Calu3 (cell line): ENCODE measurements at regions not wholly inside any gene's neighbourhood (a gene's known extent, or its start where the extent isn't known, plus 50 kb on each side); places are given as distances from the start of the nearest gene placed in this dataset.

ENCODE experiments used
- BruUV-seq: library from RNA; stranded (reverse); fragments of 400-500 nt; replicated peaks from 2 replicates; lab custom pipeline; 2021; lab: Mats Ljungman, UMichigan
- CTCF ChIA-PET: fragments of 300-600 bp; sonication (Branson Sonifier 250); formaldehyde crosslinking; loops from one replicate; lab custom pipeline; 2022; ENCODE audit warnings: antibody characterized with exemption; lab: Charles Lee
- DNase-seq: peaks from one replicate; pipeline ENCODE4 v3.0.0; 2022
- H3K27ac Mint-ChIP-seq: one replicate; pipeline ENCODE4 v1.8.0; 2022; ENCODE audit warnings: mixed read lengths; ENCODE audit not compliant: unreplicated experiment
- H3K27me3 Mint-ChIP-seq: one replicate; pipeline ENCODE4 v1.8.0; 2022; ENCODE audit warnings: mixed read lengths; ENCODE audit not compliant: unreplicated experiment
- H3K36me3 Mint-ChIP-seq: one replicate; pipeline ENCODE4 v1.8.0; 2022; ENCODE audit warnings: mild to moderate bottlenecking, moderate library complexity, mixed read lengths; ENCODE audit not compliant: insufficient read depth, unreplicated experiment
- H3K4me1 Mint-ChIP-seq: one replicate; pipeline ENCODE4 v1.8.0; 2022; ENCODE audit warnings: mild to moderate bottlenecking, low read depth, mixed read lengths; ENCODE audit not compliant: unreplicated experiment
- H3K4me3 Mint-ChIP-seq: one replicate; pipeline ENCODE4 v1.8.0; 2022; ENCODE audit warnings: mild to moderate bottlenecking, low read depth, moderate library complexity, mixed read lengths; ENCODE audit not compliant: unreplicated experiment
- H3K9me3 Mint-ChIP-seq: one replicate; pipeline ENCODE4 v1.8.0; 2022; ENCODE audit warnings: low read depth, mixed read lengths; ENCODE audit not compliant: unreplicated experiment
- CTCF ChIP-seq: fragments of 200-600 bp; IDR thresholded peaks from one replicate; pipeline ENCODE4 v1.8.0; 2022; ENCODE audit warnings: antibody characterized with exemption; ENCODE audit not compliant: unreplicated experiment
- intact Hi-C: fragments of 100-400 bp; cut with micrococcal nuclease; formaldehyde crosslinking; loops from one replicate; pipeline ENCODE4 v1.10.0; 2022; ENCODE audit not compliant: unreplicated experiment

DNA sequence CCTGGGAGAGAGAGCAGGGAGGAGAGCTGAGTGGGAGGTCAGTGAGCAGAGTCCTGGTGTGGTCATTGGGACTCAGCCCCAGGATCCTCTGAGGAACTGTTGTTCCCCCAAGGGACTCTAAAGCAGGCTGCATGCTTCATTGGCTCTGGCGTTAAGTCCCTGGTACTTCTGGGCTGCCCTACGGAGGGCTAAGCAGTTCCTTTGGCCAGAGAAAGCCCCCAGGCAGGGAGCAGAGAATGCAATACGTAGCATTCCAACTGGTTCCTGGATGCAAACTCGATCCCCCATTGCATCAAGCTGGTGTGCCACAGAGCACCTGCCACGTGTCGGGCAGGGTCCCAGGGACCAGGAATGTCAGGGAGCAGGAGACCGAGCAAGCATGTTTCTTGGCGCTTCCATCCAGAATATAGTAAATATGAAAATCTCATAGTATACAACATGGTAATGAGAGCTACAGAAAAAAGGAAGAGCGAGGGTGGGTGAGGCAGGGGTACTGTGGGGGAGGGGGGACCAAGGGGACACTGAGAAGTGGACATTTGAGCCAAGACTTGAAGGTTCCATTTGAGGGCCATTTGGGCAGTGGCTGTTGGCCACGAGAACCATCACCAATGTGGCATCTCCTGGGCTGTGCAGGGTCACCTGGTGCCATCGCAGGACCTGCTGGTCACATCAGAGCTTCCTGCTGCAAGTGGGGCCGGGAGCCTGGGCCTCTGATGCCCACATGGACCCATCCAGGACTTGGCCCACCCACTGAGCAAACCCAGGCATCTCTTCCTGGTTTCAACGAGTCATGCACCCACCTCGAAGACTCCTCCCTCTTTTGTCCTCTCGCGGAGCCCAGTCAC lies 160.4 kb downstream of the ASB1 start:
- Mint-ChIP-seq H3K4me3 (no peak overlapping the region), H3K36me3 (no peaks in the 10 kb centered on the region), H3K27ac (no peak overlapping the region), H3K27me3 (peaks cover 7% of the 10 kb centered on the region), H3K9me3 (no peaks in the 10 kb centered on the region), H3K4me1 (no peaks in the 10 kb centered on the region)
- intact Hi-C loops, result no loop called here
- TF ChIP-seq CTCF, result no peak
- DNase-seq, result no peak
- CTCF ChIA-PET, result no interaction called here
- no TSS peak for BruUV-seq

DNA sequence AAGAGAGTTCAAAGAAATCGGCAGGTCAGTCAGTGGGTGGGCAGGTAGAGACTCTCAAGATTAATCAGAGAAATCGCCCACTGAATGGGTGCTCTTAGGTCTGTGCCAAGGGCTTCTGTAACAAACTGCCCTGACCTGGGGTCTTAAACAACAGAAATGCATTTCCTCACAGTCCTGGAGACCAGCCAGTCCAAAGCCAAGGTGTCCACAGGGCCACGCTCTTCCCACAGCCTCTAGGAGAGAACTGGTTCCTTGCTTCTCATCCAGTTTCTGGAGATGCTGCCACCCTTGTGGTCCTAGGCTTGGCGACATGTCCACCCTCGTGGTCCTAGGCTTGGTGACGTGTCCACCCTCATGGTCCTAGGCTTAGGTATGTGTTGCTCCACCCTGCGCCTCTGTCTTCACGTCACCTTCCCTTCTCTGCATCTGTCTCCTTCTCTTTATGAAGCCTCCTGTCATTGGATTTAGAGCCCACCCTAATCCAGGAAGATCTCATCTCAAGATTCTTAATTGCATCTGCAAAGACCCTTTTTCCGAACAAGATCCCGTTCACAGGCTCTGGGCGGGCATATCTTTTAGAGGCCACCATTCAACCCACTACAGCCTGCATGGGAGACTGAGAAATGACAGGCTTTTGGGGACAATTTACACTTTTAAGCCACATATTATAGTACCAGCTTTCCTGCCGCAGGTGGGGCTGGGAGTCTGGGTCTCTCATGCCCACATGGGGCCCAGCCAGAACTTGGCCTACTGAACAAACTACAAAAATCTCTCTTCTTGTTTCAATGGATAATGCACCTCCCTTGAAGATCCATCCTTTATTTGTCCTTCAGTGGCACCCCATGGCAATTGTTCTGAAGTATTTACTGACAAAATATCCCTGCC lies 161.3 kb downstream of the ASB1 start:
- CTCF ChIA-PET, result no interaction called here
- no peak for TF ChIP-seq CTCF
- intact Hi-C loops, result no loop called here
- DNase-seq, result no peak
- Mint-ChIP-seq H3K27me3 (peaks cover 7% of the 10 kb centered on the region), H3K27ac (no peak overlapping the region), H3K4me1 (no peaks in the 10 kb centered on the region), H3K4me3 (no peak overlapping the region), H3K9me3 (no peaks in the 10 kb centered on the region), H3K36me3 (no peaks in the 10 kb centered on the region)
- BruUV-seq, result no TSS peak

- H3K36me3 Mint-ChIP-seq, result no peaks in the 10 kb centered on the region
- no peaks in the 10 kb centered on the region for H3K4me1 Mint-ChIP-seq
- no peaks in the 10 kb centered on the region for H3K9me3 Mint-ChIP-seq
- H3K27ac Mint-ChIP-seq, result no peak overlapping the region
- H3K27me3 Mint-ChIP-seq, result peaks cover 7% of the 10 kb centered on the region
- no peak for TF ChIP-seq CTCF
- no TSS peak for BruUV-seq
- intact Hi-C loops, result no loop called here
- CTCF ChIA-PET, result interaction anchor here (0.6 kb wide), 1 partner anchor 169 kb away, joined by 5 read pairs; no protein-coding TSS in a partner anchor
- no peak overlapping the region for H3K4me3 Mint-ChIP-seq
- no peak for DNase-seq
Measured at GRCh38 chr2:238589591-238590460, 163.1 kb downstream of the ASB1 start.

DNA sequence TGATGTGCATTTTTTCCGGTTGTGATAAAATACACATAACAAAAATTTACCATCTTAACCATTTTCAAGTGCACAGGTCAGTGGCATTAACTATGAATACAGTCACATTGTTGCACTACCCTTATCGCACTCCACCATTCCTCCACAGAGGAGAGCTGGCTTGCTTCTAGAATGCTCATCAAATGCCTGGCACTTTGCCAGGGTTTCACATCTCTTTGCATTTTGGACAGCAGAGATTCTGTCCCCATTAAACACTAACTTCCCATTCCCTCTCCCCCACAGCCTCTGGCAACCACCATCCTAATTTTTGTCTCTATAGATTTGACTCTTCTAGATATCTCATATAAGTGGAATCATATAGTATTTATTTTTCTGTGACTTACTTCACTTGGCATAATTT lies 165.0 kb downstream of the ASB1 start:
- TF ChIP-seq CTCF, result no peak
- H3K4me3 Mint-ChIP-seq, result no peak overlapping the region
- no peak overlapping the region for H3K27ac Mint-ChIP-seq
- intact Hi-C loops, result no loop called here
- H3K27me3 Mint-ChIP-seq, result peaks cover under 1% of the 10 kb centered on the region
- CTCF ChIA-PET, result no interaction called here
- H3K9me3 Mint-ChIP-seq, result no peaks in the 10 kb centered on the region
- peaks cover 2% of the 10 kb centered on the region for H3K4me1 Mint-ChIP-seq
- BruUV-seq, result no TSS peak
- no peaks in the 10 kb centered on the region for H3K36me3 Mint-ChIP-seq
- DNase-seq, result no peak
